ENCODE measurements at regions not wholly inside any gene's neighbourhood (a gene's known extent, or its start where the extent isn't known, plus 50 kb on each side); places are given as distances from the start of the nearest gene placed in this dataset.

DNA sequence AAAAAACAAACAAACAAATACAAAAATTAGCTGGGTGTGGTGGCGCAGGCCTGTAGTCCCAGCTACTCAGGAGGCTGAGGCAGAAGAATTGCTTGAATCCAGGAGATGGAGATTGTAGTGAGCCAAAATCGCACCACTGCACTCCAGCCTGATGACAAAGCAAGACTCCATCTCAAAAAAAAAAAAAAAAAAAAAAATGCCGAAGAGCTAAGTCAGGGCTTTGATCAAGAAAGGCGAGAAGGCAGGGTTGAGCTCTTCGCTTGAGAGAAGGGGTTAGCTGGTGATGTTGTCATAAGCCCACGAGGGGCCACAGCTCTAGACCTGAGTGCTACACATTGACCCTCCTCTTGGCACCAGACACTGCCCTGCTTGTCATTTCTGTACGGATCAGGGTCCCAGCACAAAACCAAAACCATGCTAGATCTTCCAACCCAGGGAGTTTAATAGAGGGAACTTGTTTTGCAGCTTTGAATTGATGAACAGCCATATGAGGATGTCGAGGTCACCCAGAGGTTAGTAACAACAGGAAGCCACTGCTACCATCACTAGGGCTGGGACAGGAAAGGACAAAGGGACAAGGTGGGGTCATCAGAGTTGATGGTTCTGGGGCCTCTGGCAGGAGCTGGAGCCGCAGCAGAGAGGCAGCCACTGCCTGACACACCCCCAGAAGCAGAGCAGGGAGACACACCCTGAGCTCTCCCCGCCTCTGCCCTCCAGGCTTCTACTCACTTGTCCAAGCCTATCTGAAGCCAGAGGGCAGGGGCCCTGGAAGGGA is 122.7 kb downstream of the SNX5 start:
- Mint-ChIP-seq H3K4me1 (peaks cover 44% of the 10 kb centered on the region), H3K4me3 (peak overlapping the region; percentile 21), H3K27ac (peak overlapping the region; percentile 73), H3K27me3 (no peaks in the 10 kb centered on the region), H3K36me3 (peaks cover 3% of the 10 kb centered on the region), H3K9me3 (peaks cover 2% of the 10 kb centered on the region)
- DNase-seq (no peak), ATAC-seq (ENCODE audit: low read depth) (peak; percentile 28)
- POLR2A ChIA-PET = interaction anchor here (0.7 to 1.2 kb wide), 4 partner anchors 11 to 1271 kb away, joined by 3 to 6 read pairs (median 4); partner anchors contain the start of gene RRBP1

DNA sequence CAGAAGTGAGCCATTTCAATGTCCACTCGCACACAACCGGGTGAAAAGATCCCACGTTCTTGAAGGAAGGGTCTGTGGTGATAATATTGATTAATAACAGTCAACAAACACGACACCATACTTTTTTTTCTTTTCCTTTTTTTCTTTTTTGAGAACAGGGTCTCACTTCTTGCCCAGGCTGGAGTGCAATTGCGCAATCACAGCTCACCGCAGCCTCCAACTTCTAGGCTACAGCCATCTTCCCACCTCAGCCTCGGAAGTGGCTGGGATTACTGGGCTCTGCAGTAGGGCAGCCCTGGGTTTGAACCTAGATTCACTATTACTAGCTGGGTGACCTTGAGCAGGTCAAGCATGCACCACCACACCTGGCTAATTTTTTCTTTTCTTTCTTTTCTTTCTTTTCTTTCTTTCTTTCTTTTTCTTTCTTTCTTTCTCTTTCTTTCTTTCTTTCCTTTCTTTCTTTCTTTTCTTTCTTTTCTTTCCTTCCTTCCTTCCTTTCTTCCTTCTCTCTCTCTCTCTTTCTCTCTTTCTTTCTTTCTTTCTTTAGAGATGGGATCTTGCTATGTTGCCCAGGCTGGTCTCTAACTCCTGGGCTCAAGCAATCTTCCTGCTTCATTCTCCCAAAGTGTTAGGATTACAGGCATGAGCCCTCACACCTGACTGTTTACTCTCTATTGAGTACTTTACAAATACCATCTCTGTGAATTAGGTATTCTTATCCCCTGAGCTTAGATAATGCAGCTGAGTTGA is 123.9 kb downstream of the SNX5 start:
- no peaks in the 10 kb centered on the region for H3K27me3 Mint-ChIP-seq
- peak overlapping the region; percentile 61 for H3K4me3 Mint-ChIP-seq
- POLR2A ChIA-PET = interaction anchor here (0.7 to 1.9 kb wide), 4 partner anchors 12 to 1270 kb away, joined by 3 to 6 read pairs (median 4); no protein-coding TSS in a partner anchor
- H3K36me3 Mint-ChIP-seq = peaks cover 3% of the 10 kb centered on the region
- no peak for ATAC-seq (ENCODE audit: low read depth)
- peaks cover 44% of the 10 kb centered on the region for H3K4me1 Mint-ChIP-seq
- H3K9me3 Mint-ChIP-seq = peaks cover 2% of the 10 kb centered on the region
- peak overlapping the region; percentile 93 for H3K27ac Mint-ChIP-seq
- no peak for DNase-seq

DNA sequence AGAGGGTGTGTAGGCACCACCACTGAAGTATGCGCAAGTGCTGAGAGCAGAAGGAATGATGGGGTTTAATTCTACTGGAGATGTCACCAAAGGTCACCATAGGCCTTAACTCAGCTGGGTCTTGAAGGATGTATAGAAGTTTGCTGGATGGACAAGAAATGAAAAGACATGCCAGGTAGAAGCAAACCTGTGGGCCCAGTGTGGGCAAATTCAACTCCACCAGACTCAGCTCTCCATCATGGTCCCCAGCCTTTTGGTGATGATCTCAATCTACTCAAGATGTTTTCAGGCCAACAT is 124.5 kb downstream of the SNX5 start:
- Mint-ChIP-seq H3K27ac (peak overlapping the region; percentile 93), H3K4me1 (peaks cover 44% of the 10 kb centered on the region), H3K4me3 (peak overlapping the region; percentile 61), H3K27me3 (peaks cover under 1% of the 10 kb centered on the region), H3K36me3 (peaks cover 3% of the 10 kb centered on the region), H3K9me3 (peaks cover 2% of the 10 kb centered on the region)
- POLR2A ChIA-PET = interaction anchor here (1.9 kb wide), 1 partner anchor 12 kb away, joined by 6 read pairs; no protein-coding TSS in a partner anchor
- ATAC-seq (ENCODE audit: low read depth) = no peak
- DNase-seq = no peak

DNA sequence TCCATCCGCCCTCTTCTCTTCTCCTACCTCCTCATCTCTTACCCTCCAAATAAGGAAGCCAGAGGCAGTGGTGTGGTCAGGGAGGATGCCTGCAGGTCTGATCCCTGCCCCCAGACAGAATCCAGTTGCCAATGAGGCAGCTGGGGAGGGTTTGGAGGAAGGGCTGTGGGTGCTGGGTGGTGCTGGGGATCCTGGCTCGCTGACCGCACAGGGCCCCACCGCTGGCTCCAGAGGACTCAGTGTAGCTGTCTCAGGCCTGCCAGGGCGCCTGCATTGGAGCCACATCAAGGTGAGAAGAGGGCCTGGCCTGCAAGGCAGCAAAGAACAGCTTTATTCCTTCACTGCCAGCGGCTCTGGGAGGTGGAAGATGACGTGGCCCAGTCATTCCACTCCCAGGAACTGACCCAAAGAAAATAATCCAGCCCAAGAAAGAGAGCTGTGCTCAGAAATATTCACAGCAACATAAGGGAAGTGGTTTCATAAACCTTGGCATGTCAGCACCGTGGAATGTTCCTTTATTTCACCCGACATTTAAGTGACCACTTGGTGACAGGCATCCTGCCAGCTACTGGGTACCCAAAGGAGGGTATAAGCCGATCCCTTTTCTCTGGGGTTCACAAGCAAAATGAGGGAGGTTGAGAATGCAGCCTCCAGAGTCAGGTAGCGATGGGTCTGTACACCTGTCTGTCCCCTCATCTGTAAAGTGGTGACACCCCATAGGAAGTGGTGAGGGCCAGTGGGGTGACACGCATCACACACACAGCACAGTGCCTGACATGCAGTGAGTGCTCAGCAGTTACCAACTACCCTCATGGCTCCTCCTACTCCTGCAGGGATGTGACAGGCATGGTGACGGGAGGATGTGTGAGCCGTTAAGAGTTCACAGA is 125.1 kb downstream of the SNX5 start:
- Mint-ChIP-seq H3K4me1 (peaks cover 40% of the 10 kb centered on the region), H3K27me3 (peaks cover 2% of the 10 kb centered on the region), H3K27ac (peak overlapping the region; percentile 93), H3K4me3 (peak overlapping the region; percentile 61), H3K36me3 (peaks cover 3% of the 10 kb centered on the region), H3K9me3 (peaks cover 2% of the 10 kb centered on the region)
- DNase-seq = peak; percentile 63
- POLR2A ChIA-PET = interaction anchor here (1.9 kb wide), 1 partner anchor 13 kb away, joined by 6 read pairs; no protein-coding TSS in a partner anchor
- ATAC-seq (ENCODE audit: low read depth) = peak; percentile 98

DNA sequence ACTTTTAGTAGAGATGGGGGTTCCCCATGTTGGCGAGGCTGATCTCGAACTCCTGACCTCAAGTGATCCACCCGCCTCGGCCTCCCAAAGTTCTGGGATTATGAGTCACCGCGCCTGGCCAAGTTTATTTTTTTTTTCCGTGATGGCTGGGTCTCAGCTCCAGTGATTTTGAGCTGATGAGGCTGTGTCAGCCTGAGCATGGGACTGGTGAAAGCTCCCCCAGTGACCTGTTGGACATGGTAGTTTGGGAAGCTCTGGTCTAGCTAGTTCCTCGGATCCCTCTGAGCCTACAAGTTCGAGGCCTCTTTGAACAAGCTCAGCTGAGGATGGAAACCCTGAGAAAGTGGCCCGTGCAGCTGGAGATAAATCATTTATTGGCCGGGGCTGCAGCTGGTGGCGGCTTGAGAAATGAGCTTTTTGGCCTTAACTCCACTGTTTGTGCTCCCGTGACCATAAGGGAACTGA is 126.8 kb downstream of the SNX5 start:
- ATAC-seq (ENCODE audit: low read depth) = no peak
- H3K9me3 Mint-ChIP-seq = peaks cover 2% of the 10 kb centered on the region
- POLR2A ChIA-PET = no interaction called here
- no peak overlapping the region for H3K4me3 Mint-ChIP-seq
- no peak for DNase-seq
- H3K27me3 Mint-ChIP-seq = peaks cover 2% of the 10 kb centered on the region
- peaks cover 3% of the 10 kb centered on the region for H3K36me3 Mint-ChIP-seq
- H3K4me1 Mint-ChIP-seq = peaks cover 32% of the 10 kb centered on the region
- no peak overlapping the region for H3K27ac Mint-ChIP-seq

DNA sequence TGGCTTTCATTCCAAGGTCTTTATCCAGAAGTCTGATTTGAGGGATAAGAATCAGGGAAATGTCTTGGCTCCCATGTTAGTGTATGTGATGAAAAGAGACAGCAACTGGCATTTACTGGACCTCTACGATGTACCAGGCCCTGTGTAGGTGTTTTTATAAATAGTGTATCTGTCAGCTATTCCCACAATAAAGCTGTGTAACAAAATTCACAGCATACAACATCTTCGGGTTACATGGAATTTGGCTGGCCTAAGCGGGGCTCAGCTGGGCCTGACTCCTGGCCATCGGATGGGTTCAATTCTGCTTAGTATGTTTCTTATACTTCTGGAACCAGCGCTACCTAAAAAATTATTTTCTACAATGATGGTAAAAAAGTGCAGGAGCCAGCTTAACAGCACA is 128.2 kb downstream of the SNX5 start:
- peaks cover 2% of the 10 kb centered on the region for H3K9me3 Mint-ChIP-seq
- no peak for ATAC-seq (ENCODE audit: low read depth)
- H3K4me3 Mint-ChIP-seq = no peak overlapping the region
- POLR2A ChIA-PET = no interaction called here
- peaks cover 2% of the 10 kb centered on the region for H3K27me3 Mint-ChIP-seq
- H3K27ac Mint-ChIP-seq = no peak overlapping the region
- DNase-seq = no peak
- peaks cover 22% of the 10 kb centered on the region for H3K4me1 Mint-ChIP-seq
- peaks cover 3% of the 10 kb centered on the region for H3K36me3 Mint-ChIP-seq

DNA sequence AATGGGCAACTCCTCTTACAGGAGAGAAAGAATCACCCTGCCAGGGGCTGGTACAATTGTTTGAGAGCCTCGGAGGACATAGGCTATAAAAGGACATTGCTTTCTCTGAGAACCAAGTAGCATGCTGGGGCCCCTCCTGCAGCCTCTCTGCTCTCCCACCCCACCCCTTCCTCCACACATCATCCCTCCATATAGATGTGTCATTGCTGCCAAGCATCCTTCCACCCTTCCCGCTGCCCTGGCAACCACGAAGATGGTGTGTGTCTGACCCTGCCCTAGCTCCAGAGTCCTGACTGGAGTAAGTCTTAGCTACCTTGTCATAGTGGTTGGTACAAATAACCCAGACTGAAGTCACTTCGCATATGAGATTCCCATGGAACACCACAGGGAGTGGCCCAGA is 129.7 kb downstream of the SNX5 start:
- Mint-ChIP-seq H3K4me1 (peaks cover 11% of the 10 kb centered on the region), H3K36me3 (peaks cover 3% of the 10 kb centered on the region), H3K4me3 (no peak overlapping the region), H3K9me3 (peaks cover 2% of the 10 kb centered on the region), H3K27me3 (peaks cover 2% of the 10 kb centered on the region), H3K27ac (no peak overlapping the region)
- DNase-seq (no peak), ATAC-seq (ENCODE audit: low read depth) (no peak)
- POLR2A ChIA-PET = no interaction called here

DNA sequence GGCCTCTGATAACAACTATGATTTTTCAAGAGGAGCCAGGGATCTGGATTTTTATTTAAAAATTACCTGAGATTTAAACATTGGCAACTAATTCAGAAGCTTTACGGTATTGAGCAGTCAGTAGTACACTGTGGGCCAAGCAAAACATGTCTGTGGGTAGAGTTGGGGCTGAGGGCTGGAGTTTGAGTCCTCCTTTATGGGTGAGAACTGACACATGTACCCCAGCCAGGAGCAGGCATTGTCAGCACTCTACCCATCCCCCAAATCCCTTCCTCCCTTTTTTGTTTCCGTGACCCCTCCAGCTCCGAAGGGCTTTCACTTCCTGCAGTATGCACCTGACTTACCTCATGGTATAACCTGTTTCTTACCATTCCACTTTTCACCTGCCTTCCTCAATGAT is 131.4 kb downstream of the SNX5 start:
- Mint-ChIP-seq H3K27ac (no peak overlapping the region), H3K36me3 (peaks cover 3% of the 10 kb centered on the region), H3K4me3 (no peak overlapping the region), H3K4me1 (peaks cover 4% of the 10 kb centered on the region), H3K27me3 (peaks cover 2% of the 10 kb centered on the region), H3K9me3 (peaks cover 2% of the 10 kb centered on the region)
- ATAC-seq (ENCODE audit: low read depth) = no peak
- DNase-seq = no peak
- POLR2A ChIA-PET = no interaction called here

DNA sequence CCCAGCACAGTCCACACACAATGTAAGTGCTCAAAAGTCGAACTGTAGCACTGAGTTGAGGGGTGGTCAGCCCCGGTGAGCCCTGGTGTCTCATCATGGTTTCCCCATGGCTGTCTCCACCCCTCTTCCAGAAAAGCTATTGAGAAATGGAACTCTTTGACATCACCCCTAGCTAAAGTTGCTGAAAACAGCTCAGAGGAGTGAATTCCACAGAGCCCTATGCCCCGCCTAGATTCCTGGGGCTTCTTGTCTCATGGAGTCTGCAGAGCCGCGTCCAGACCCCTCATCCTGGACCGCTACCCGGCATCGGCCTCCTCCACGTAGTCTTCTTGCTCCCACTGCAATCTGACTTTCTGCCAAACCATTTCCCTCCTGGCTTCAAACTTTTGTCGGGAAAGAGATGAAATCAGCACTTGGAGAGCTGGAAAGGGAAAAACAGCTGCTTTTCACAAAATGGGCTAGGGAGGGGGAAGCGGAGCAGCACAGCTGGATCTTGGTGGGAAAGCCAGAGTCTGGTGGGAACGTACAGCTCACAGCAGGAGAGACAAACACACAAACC is 132.2 kb downstream of the SNX5 start:
- DNase-seq (no peak), ATAC-seq (ENCODE audit: low read depth) (no peak)
- peaks cover 2% of the 10 kb centered on the region for H3K27me3 Mint-ChIP-seq
- peaks cover 2% of the 10 kb centered on the region for H3K9me3 Mint-ChIP-seq
- H3K4me1 Mint-ChIP-seq = peaks cover 3% of the 10 kb centered on the region
- no peak overlapping the region for H3K27ac Mint-ChIP-seq
- peaks cover 3% of the 10 kb centered on the region for H3K36me3 Mint-ChIP-seq
- no peak overlapping the region for H3K4me3 Mint-ChIP-seq
- POLR2A ChIA-PET = interaction anchor here (0.6 kb wide), 1 partner anchor 225 kb away, joined by 3 read pairs; no protein-coding TSS in a partner anchor

DNA sequence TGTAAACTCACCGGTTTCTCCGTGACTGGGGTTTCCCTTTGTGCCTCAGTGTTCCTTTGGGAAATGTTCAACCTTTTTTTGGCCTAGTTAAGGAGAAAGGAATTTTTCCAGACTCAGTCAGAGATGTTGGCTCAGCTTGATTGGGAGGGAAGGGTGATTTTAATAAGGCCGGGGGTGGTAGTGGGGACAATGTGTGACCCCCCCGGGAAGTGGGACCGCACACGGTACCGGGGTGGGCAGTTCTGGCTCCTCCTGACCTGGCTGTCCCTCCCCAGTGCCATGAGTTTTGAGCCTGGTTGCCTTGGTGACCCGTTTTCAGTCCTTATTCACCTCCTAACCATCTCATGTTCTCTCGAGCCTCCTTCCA is 132.7 kb downstream of the SNX5 start:
- Mint-ChIP-seq H3K4me3 (no peak overlapping the region), H3K36me3 (no peaks in the 10 kb centered on the region), H3K9me3 (no peaks in the 10 kb centered on the region), H3K27ac (no peak overlapping the region), H3K4me1 (no peaks in the 10 kb centered on the region), H3K27me3 (peaks cover 2% of the 10 kb centered on the region)
- POLR2A ChIA-PET = interaction anchor here (0.6 kb wide), 1 partner anchor 225 kb away, joined by 3 read pairs; no protein-coding TSS in a partner anchor
- DNase-seq (no peak), ATAC-seq (ENCODE audit: low read depth) (no peak)

DNA sequence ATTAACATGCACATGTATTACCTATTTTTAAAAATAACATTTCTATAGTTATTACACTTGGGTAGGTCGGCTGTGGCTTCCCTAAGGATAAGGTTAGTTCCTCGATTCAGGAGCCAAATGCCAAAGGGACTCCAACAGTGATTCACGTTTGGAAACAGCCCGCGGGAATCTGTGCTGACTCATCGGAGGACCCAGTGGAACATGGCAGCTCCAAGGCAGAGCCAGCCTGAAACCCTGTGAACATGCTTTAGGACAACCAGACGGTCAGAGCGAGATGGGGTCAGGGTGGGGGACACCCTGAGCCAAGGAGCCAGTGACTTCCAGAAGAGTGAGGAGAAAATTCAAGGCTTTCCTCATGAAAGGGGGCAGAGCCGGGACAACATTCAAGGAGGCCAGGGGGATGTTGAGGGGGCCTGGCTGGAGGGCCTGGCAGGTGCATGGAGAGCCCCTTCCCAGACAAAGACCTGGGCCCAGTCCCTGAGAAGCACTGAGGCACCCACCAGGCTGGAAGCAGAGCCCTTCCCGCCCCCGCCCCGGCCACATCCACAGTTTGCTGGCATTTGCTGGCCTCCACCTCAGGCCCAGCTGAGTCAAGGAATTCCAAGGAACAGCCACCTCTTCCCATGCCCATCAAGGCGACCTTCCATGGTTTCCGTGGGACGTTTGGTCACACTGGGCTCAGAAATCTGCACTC is 133.2 kb downstream of the SNX5 start:
- no peaks in the 10 kb centered on the region for H3K36me3 Mint-ChIP-seq
- DNase-seq (no peak), ATAC-seq (ENCODE audit: low read depth) (no peak)
- no peak overlapping the region for H3K4me3 Mint-ChIP-seq
- H3K4me1 Mint-ChIP-seq = no peaks in the 10 kb centered on the region
- POLR2A ChIA-PET = interaction anchor here (0.6 kb wide), 1 partner anchor 224 kb away, joined by 3 read pairs; no protein-coding TSS in a partner anchor
- no peak overlapping the region for H3K27ac Mint-ChIP-seq
- no peaks in the 10 kb centered on the region for H3K9me3 Mint-ChIP-seq
- peaks cover 3% of the 10 kb centered on the region for H3K27me3 Mint-ChIP-seq

DNA sequence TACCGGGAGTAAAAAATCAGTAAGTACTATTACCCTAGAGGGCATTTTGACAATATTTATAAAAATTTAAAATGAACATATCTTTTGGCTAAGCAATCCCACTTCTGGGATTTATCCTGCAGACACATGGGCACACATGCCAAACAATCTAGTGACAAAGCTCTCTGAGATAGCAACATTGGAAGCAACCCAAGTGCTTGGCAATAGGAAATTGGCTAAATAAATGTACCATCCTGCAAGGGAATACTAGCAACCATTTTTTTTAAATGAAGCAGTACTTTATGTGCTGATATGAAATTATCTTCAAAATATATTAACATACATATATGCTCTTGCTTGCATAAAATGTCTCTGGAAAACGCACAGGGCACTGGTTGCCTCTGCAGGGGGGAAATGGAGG is 133.8 kb downstream of the SNX5 start:
- Mint-ChIP-seq H3K9me3 (no peaks in the 10 kb centered on the region), H3K27ac (no peak overlapping the region), H3K4me1 (no peaks in the 10 kb centered on the region), H3K27me3 (peaks cover 4% of the 10 kb centered on the region), H3K36me3 (no peaks in the 10 kb centered on the region), H3K4me3 (no peak overlapping the region)
- no peak for ATAC-seq (ENCODE audit: low read depth)
- POLR2A ChIA-PET = no interaction called here
- no peak for DNase-seq
